ENCODE measurements at regions not wholly inside any gene's neighbourhood (a gene's known extent, or its start where the extent isn't known, plus 50 kb on each side); places are given as distances from the start of the nearest gene placed in this dataset.

DNA sequence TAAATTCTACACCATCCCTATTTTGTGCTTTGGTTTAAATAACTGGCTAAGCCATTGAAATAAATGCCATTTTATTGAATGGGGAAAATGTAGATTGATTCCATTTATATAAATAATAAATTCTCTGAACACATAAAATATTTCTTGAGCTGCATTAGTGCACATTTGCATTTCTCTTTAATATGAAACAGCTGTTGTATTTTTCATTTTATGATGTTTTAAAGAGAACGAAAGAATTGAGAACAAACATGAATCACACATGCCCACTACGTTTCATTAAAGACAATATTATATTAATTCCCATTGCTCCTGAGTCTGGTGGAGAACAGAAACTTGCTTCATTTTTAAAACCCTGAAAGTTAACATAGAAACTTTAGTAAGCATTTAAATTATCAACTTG, 235.7 kb upstream of the CFAP20DC start:
- TF ChIP-seq MXI1 (conservative IDR thresholded peaks at IDR 0.05; ENCODE audit: poor library complexity, severe bottlenecking) (no peak), TAF1 (IDR thresholded peaks at IDR 0.05; ENCODE audit: low read depth) (no peak), EZH2 (IDR thresholded peaks at IDR 0.05; ENCODE audit: borderline replicate concordance, insufficient read depth, low read length, poor library complexity, severe bottlenecking) (no peak)
- TF ChIP-seq, protein P1, sequence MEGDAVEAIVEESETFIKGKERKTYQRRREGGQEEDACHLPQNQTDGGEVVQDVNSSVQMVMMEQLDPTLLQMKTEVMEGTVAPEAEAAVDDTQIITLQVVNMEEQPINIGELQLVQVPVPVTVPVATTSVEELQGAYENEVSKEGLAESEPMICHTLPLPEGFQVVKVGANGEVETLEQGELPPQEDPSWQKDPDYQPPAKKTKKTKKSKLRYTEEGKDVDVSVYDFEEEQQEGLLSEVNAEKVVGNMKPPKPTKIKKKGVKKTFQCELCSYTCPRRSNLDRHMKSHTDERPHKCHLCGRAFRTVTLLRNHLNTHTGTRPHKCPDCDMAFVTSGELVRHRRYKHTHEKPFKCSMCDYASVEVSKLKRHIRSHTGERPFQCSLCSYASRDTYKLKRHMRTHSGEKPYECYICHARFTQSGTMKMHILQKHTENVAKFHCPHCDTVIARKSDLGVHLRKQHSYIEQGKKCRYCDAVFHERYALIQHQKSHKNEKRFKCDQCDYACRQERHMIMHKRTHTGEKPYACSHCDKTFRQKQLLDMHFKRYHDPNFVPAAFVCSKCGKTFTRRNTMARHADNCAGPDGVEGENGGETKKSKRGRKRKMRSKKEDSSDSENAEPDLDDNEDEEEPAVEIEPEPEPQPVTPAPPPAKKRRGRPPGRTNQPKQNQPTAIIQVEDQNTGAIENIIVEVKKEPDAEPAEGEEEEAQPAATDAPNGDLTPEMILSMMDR (IDR thresholded peaks at IDR 0.05; ENCODE audit: poor library complexity, severe bottlenecking): no peak
- TF ChIP-seq, protein P2, sequence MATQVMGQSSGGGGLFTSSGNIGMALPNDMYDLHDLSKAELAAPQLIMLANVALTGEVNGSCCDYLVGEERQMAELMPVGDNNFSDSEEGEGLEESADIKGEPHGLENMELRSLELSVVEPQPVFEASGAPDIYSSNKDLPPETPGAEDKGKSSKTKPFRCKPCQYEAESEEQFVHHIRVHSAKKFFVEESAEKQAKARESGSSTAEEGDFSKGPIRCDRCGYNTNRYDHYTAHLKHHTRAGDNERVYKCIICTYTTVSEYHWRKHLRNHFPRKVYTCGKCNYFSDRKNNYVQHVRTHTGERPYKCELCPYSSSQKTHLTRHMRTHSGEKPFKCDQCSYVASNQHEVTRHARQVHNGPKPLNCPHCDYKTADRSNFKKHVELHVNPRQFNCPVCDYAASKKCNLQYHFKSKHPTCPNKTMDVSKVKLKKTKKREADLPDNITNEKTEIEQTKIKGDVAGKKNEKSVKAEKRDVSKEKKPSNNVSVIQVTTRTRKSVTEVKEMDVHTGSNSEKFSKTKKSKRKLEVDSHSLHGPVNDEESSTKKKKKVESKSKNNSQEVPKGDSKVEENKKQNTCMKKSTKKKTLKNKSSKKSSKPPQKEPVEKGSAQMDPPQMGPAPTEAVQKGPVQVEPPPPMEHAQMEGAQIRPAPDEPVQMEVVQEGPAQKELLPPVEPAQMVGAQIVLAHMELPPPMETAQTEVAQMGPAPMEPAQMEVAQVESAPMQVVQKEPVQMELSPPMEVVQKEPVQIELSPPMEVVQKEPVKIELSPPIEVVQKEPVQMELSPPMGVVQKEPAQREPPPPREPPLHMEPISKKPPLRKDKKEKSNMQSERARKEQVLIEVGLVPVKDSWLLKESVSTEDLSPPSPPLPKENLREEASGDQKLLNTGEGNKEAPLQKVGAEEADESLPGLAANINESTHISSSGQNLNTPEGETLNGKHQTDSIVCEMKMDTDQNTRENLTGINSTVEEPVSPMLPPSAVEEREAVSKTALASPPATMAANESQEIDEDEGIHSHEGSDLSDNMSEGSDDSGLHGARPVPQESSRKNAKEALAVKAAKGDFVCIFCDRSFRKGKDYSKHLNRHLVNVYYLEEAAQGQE (IDR thresholded peaks at IDR 0.05; ENCODE audit: borderline replicate concordance): no peak
- Histone ChIP-seq H2AFZ (ENCODE audit: low read depth, low read length) (no peak overlapping the region), H3K27ac (ENCODE audit: low read length) (no peak overlapping the region), H3K9ac (ENCODE audit: low read length) (no peak overlapping the region), H3K4me2 (ENCODE audit: low read length) (no peak overlapping the region), H4K20me1 (ENCODE audit: insufficient read depth) (no peaks in the 10 kb centered on the region), H3K27me3 (ENCODE audit: insufficient read depth, low read depth, low read length) (no peaks in the 10 kb centered on the region), H3K79me2 (replicated peaks; ENCODE audit: insufficient read depth, low read length) (no peaks in the 10 kb centered on the region), H3K9me3 (ENCODE audit: low read length) (no peaks in the 10 kb centered on the region), H3K9me2 (ENCODE audit: insufficient read depth, low read length) (no peaks in the 10 kb centered on the region), H3K4me3 (ENCODE audit: low read length) (no peak overlapping the region), H3K36me3 (ENCODE audit: insufficient read depth, low read length) (no peaks in the 10 kb centered on the region), H3F3A (ENCODE audit: insufficient read depth, low read length, poor library complexity, severe bottlenecking) (no peaks in the 10 kb centered on the region)

DNA sequence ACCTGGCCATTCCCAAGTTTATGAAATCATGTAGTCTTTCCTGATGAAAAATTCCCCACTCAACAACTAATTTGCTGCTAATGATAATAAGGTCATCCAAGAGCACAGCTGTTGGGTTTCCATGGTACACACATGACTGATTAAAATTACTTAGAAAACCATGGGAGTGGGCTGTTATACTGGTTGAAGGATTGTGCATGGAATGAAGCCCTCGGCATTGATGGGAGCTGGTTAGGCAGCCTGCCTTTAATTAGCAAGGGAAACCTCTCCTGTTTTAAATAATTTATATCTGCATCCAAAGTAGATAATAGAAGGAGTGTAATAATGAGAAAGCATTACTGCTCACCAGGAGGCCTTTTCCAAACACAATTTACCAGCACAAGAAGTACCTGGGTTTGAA, 235.1 kb upstream of the CFAP20DC start:
- no peaks in the 10 kb centered on the region for H3K79me2 ChIP-seq (replicated peaks; ENCODE audit: insufficient read depth, low read length)
- H3K36me3 ChIP-seq (ENCODE audit: insufficient read depth, low read length): no peaks in the 10 kb centered on the region
- H3K27me3 ChIP-seq (ENCODE audit: insufficient read depth, low read depth, low read length): no peaks in the 10 kb centered on the region
- no peak overlapping the region for H3K4me3 ChIP-seq (ENCODE audit: low read length)
- H3K27ac ChIP-seq (ENCODE audit: low read length): no peak overlapping the region
- no peak for TF ChIP-seq MXI1 (conservative IDR thresholded peaks at IDR 0.05; ENCODE audit: poor library complexity, severe bottlenecking)
- TF ChIP-seq EZH2 (IDR thresholded peaks at IDR 0.05; ENCODE audit: borderline replicate concordance, insufficient read depth, low read length, poor library complexity, severe bottlenecking): no peak
- no peak for TF ChIP-seq EP300 (conservative IDR thresholded peaks at IDR 0.05; ENCODE audit: poor library complexity, severe bottlenecking)
- TF ChIP-seq, protein P1 (IDR thresholded peaks at IDR 0.05; ENCODE audit: poor library complexity, severe bottlenecking): no peak
- no peak for TF ChIP-seq RAD21 (conservative IDR thresholded peaks at IDR 0.05)
- TF ChIP-seq, protein P2 (IDR thresholded peaks at IDR 0.05; ENCODE audit: borderline replicate concordance): no peak
- TF ChIP-seq SMC3 (conservative IDR thresholded peaks at IDR 0.05; ENCODE audit: poor library complexity): no peak
- no peak for TF ChIP-seq POLR2AphosphoS5 (IDR thresholded peaks at IDR 0.05)
- TF ChIP-seq TAF1 (IDR thresholded peaks at IDR 0.05; ENCODE audit: low read depth): no peak
- H3F3A ChIP-seq (ENCODE audit: insufficient read depth, low read length, poor library complexity, severe bottlenecking): no peaks in the 10 kb centered on the region
- H4K20me1 ChIP-seq (ENCODE audit: insufficient read depth): no peaks in the 10 kb centered on the region
- no peaks in the 10 kb centered on the region for H3K9me3 ChIP-seq (ENCODE audit: low read length)
- no peaks in the 10 kb centered on the region for H3K9me2 ChIP-seq (ENCODE audit: insufficient read depth, low read length)
- H3K9ac ChIP-seq (ENCODE audit: low read length): no peak overlapping the region
- no peak overlapping the region for H3K4me2 ChIP-seq (ENCODE audit: low read length)
- H2AFZ ChIP-seq (ENCODE audit: low read depth, low read length): no peak overlapping the region

Measured in neural cell (in vitro differentiated cells).